ENCODE measurements at regions not wholly inside any gene's neighbourhood (a gene's known extent, or its start where the extent isn't known, plus 50 kb on each side); places are given as distances from the start of the nearest gene placed in this dataset.

- no peak for TF ChIP-seq CTCF (IDR thresholded peaks at IDR 0.05)
- TF ChIP-seq POLR2A (IDR thresholded peaks at IDR 0.05), result no peak
Observed at GRCh38 chr15:79702621-79703020, 194.2 kb downstream of the MTHFS start.
